KG1 (cell line): ENCODE measurements at regions not wholly inside any gene's neighbourhood (a gene's known extent, or its start where the extent isn't known, plus 50 kb on each side); places are given as distances from the start of the nearest gene placed in this dataset.

Source experiments
- DNase-seq: peaks from one replicate; lab custom pipeline; 2025; lab: John Stamatoyannopoulos, UW

GRCh38 chr3:21357241-21357640, 393.8 kb downstream of the ZNF385D start:
- no peak for DNase-seq

GRCh38 chr3:21356402-21356801, 394.6 kb downstream of the ZNF385D start:
- no peak for DNase-seq

- DNase-seq: no peak
Measured at GRCh38 chr3:21345382-21345976, 405.5 kb downstream of the ZNF385D start.

- no peak for DNase-seq
Measured at GRCh38 chr3:21331857-21332256, 419.2 kb downstream of the ZNF385D start.

DNA sequence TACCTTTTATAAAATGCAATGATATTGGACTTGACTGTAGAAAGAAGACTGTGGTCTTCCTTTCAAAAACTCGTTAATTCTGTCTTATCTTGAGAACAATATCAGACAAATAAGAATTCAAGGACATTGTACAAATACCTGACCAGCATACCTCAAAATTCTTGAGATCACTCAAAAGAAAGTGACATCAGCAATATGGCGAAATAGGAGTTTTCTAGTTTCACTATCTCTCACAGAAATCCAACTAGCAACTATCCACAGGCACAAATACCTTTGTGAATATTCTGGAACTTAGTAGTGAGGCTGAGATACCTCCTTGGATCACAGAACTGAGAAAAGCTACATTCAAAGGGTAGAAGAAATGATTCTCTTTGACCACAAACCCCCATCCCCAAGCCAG, 419.7 kb downstream of the ZNF385D start:
- no peak for DNase-seq

DNA sequence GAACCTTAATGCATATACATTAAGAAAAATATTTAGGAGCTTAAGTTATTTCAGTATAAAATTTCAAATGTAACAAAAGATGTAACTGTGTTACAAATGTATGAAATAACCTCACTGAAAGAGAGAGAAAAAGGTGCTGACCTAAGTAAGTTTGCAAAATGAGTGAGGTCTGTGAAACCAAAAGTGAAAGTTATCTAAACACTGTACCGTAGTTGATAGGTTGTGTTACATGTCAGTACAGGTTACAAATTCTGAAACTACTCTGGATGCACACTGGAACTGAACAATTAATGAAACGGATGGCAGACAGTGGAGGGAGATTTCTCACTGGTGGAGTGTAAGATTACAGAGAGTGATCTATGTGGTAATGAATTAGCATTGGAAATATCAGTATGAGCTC, 420.7 kb downstream of the ZNF385D start:
- DNase-seq: no peak

DNA sequence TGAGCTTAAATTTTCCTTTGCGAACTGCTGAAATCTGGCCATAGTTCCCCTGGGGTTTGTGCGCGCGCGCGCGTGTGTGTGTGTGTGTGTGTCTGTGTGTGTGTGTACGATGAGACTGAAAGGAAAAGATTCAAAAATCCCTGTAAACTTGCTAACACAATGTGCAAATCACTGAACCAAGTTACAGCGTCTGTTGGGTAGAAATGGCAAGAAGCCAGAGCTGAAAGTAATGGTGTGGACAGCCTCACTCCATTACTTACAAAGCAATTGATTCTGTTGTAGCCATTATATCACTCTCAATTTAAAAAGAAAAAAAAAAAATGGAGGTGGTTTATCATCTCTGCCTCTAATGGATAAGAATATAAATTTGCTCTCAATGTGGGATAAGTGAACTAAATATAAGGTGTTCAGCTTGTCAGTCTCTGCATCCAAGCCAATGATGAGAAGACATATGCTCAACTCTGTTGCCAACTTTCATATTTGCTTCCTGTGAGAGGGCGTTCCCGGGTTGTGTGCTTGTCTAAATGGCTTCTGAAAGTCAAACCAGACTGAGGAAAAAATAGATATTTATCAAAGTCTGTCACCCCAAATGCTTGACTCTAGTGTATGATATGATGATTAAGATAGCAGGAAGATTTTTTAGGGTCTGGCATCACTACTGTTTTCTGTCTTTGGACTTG, 422.2 kb downstream of the ZNF385D start:
- no peak for DNase-seq

- DNase-seq: no peak
Measured at GRCh38 chr3:21326704-21327475, 424.1 kb downstream of the ZNF385D start.

DNA sequence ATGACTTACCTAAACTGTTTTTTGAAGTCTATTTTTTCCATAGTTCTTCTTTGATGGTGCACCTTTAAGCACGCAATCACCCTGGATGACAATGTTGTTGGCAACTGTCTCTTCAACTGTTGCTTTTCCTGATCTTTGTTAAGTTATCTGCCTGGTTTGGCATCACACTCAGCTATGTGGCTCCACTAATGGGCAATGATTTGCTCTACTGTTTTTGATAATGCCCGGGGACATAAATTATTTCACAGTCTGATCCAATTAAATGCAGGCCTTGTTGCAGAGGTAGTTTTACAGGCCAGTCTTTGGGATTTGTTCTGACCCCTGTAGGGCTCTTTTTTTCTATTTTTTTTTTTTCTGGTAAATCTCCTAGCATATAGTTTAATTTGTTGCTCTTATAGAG, 436.3 kb downstream of the ZNF385D start:
- DNase-seq: no peak

GRCh38 chr3:21310891-21311290, 440.1 kb downstream of the ZNF385D start:
- DNase-seq: no peak

DNA sequence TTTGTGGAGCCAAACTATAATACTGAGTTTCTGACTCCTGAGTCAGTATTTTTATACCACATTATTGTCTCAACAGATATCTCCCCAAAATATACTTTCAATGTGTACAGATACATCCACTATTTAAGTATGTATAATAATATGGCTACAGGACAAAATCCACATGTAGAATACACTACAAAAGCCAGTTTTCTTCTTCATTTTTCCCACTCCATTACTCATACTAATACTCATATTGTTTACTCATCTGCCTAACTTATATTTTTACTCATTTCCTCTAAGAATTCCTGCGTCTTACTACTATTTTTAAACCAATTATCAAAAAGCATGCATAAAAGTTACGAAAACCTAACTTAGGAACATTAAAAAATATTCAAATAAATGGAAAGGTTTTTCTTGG, 440.8 kb downstream of the ZNF385D start:
- DNase-seq: no peak

- DNase-seq: no peak
Measured at GRCh38 chr3:21297304-21297703, 453.7 kb downstream of the ZNF385D start.

- DNase-seq: no peak
Measured at GRCh38 chr3:21294768-21295167, 456.2 kb downstream of the ZNF385D start.

- DNase-seq: no peak
Measured at GRCh38 chr3:21292971-21293370, 458.0 kb downstream of the ZNF385D start.

DNA sequence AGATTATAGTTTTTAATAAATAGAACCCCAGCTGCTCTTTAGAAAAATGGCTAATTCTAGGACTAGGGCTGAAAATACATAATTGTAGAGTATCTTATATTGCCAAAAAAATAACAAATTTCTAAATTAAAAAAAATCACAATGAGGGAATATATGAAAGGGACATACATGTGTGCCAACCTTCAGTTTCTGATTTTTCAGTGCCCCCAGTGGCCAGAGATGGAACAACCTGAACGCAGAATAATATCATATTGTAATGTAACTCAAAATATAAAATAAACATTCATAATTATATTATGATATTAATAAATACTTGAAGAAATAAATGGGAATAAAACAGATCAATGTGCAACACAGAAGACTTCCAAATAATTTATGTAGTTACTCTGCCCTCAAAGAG, 460.5 kb downstream of the ZNF385D start:
- no peak for DNase-seq

GRCh38 chr3:21274079-21274571, 476.9 kb downstream of the ZNF385D start:
- DNase-seq: no peak

- no peak for DNase-seq
Measured at GRCh38 chr3:21273259-21274025, 477.6 kb downstream of the ZNF385D start.

DNA sequence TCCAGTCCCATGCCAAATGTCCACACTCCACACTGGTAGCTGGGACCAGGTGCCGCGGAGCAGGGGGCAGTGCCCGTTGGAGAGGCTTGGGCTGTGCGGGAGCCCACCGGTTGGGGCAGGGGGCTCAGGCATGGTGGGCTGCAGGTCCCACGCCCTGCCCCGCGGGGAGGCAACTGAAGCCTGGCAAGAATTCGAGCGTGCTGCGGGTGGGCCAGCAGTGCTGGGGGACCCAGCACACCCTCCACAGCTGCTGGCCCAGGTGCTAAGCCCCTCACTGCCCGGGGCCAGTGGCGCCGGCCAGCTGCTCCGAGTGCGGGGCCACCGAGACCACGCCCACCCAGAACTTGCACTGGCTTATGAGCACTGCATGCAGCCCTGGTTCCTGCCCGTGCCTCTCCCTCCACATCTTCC, 479.4 kb downstream of the ZNF385D start:
- no peak for DNase-seq

DNA sequence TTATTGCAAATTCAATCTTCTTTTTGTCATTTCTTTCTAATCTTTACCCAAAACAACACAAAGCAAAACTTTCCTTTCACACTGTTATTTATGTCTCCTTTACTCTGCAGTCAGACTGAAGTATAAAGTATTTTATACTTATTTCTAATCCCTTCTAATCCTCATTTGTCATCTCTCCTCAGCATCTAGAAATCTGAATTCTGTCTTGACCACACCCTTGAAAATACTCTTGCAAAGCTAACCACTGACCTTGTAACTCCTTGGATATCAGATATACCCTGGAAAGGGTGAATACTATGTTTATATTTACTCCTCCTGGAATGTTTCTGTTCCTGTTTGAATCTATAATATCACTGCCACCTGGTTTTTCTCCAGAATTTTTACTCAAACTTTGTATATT, 481.1 kb downstream of the ZNF385D start:
- no peak for DNase-seq

DNA sequence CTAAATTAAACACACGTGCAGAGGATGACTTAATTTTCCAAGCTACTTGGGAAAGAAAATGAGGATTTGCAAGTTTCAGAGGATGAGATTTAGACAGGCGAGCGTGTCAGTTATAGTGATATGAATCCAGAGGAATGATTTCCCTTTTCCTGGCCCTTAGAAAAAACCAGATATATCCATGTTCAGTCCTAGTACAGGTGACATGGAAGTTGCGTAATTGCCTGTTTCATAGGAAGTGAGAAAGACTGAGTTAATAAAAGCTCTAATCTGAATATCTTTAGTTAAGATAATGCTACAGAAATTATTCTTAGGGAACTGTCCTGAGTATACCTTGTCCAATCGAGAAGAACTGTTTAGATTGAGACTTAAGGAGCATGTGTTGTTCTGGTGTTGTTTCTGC, 490.5 kb downstream of the ZNF385D start:
- DNase-seq: no peak

- no peak for DNase-seq
Measured at GRCh38 chr3:21259896-21260295, 491.1 kb downstream of the ZNF385D start.

DNA sequence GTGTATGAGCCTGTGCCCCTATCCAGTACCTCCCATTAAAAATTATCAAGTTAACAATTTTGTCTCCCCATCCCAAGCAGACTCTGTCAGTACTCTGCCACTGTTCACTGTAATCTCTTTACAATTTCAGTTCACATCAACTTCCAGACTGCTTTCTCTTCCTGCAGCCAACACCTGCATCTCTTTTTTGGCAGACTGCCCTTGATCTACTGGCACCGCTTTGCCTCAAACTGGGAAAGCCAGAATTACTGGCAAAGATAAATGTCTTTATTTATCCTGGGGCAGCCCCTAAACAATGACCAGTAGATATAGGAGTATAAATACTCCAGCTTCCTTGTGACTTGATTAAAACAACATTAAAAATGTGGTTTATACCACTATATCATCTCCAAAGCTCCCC, 494.1 kb downstream of the ZNF385D start:
- no peak for DNase-seq
